ENCODE measurements at regions not wholly inside any gene's neighbourhood (a gene's known extent, or its start where the extent isn't known, plus 50 kb on each side); places are given as distances from the start of the nearest gene placed in this dataset.

DNA sequence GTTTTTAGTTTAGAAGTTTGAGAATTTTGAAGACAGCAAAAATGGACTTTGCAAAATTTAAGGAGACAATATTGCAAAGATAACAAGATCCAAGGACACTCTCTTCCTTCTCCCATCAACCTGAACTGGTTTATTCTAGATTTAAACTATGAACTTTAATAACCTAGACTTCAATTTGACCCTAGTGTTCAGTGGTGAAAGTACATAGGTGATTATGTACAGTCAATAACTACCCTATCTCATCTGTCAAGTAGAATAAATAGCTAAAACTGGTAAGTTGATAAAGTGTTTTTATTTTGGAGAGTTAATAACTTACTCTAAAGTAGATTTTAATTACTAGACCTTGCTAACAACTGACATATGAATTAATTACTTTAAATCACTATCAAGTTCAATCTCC, 52.9 kb upstream of the NFE2L2 start:
- ChIA-PET RAD21 (ENCODE audit: low non-redundant PET in 1 of 2, low total read pairs in 2 of 2, uncharacterized antibody in 2 of 2, unreplicated experiment in 2 of 2) (no interaction called here), CTCF (no interaction called here), POLR2A (no interaction called here)
- Histone ChIP-seq H3K9me2 (ENCODE audit: insufficient read depth) (no peaks in the 10 kb centered on the region), H3K4me3 (replicated peaks in 1 of 2; ENCODE audit: low read depth in 1 of 2, low read length in 2 of 2) (no peak overlapping the region), H3K9ac (ENCODE audit: low read length) (no peak overlapping the region), H3K4me2 (ENCODE audit: low read length) (no peak overlapping the region), H3K27me3 (ENCODE audit: insufficient read depth, low read length) (no peaks in the 10 kb centered on the region), H3K4me1 (ENCODE audit: control insufficient read depth in 1 of 2, insufficient read depth in 2 of 2, low read length in 2 of 2) (no peaks in the 10 kb centered on the region), H3K36me3 (ENCODE audit: control insufficient read depth in 1 of 2, insufficient read depth in 2 of 2, low read length in 2 of 2) (no peaks in the 10 kb centered on the region), H2AFZ (ENCODE audit: low read depth, low read length, poor library complexity, severe bottlenecking) (no peak overlapping the region), H3K9me3 (ENCODE audit: control insufficient read depth in 1 of 2, insufficient read depth in 1 of 2, low read depth in 1 of 2, low read length in 2 of 2) (no peaks in the 10 kb centered on the region), H3K79me2 (ENCODE audit: insufficient read depth, low read length) (no peaks in the 10 kb centered on the region), H3K27ac (ENCODE audit: low read depth, low read length) (no peak overlapping the region), H4K20me1 (ENCODE audit: insufficient read depth) (no peaks in the 10 kb centered on the region)
- ATAC-seq, result no peak
- BruUV-seq (replicated peaks), result no TSS peak
- no peak for TF ChIP-seq ELF1 (IDR thresholded peaks at IDR 0.05; ENCODE audit: borderline replicate concordance, low read depth)
- TF ChIP-seq JUND (IDR thresholded peaks at IDR 0.05), result no peak
- no peak for TF ChIP-seq POLR2AphosphoS5 (IDR thresholded peaks at IDR 0.05; ENCODE audit: low read depth, low read length)
- TF ChIP-seq EGR1 (IDR thresholded peaks at IDR 0.05; ENCODE audit: low read depth), result no peak
- no peak for TF ChIP-seq SIN3A (IDR thresholded peaks at IDR 0.05; ENCODE audit: low read depth)
- TF ChIP-seq, protein P1, sequence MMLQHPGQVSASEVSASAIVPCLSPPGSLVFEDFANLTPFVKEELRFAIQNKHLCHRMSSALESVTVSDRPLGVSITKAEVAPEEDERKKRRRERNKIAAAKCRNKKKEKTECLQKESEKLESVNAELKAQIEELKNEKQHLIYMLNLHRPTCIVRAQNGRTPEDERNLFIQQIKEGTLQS (IDR thresholded peaks at IDR 0.05), result no peak
- TF ChIP-seq EZH2 (IDR thresholded peaks at IDR 0.05), result no peak
- TF ChIP-seq ZNF274 (IDR thresholded peaks at IDR 0.05; ENCODE audit: low read depth, low read length), result no peak
- TF ChIP-seq ZFX (IDR thresholded peaks at IDR 0.05), result no peak
- TF ChIP-seq, protein P2, sequence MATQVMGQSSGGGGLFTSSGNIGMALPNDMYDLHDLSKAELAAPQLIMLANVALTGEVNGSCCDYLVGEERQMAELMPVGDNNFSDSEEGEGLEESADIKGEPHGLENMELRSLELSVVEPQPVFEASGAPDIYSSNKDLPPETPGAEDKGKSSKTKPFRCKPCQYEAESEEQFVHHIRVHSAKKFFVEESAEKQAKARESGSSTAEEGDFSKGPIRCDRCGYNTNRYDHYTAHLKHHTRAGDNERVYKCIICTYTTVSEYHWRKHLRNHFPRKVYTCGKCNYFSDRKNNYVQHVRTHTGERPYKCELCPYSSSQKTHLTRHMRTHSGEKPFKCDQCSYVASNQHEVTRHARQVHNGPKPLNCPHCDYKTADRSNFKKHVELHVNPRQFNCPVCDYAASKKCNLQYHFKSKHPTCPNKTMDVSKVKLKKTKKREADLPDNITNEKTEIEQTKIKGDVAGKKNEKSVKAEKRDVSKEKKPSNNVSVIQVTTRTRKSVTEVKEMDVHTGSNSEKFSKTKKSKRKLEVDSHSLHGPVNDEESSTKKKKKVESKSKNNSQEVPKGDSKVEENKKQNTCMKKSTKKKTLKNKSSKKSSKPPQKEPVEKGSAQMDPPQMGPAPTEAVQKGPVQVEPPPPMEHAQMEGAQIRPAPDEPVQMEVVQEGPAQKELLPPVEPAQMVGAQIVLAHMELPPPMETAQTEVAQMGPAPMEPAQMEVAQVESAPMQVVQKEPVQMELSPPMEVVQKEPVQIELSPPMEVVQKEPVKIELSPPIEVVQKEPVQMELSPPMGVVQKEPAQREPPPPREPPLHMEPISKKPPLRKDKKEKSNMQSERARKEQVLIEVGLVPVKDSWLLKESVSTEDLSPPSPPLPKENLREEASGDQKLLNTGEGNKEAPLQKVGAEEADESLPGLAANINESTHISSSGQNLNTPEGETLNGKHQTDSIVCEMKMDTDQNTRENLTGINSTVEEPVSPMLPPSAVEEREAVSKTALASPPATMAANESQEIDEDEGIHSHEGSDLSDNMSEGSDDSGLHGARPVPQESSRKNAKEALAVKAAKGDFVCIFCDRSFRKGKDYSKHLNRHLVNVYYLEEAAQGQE (IDR thresholded peaks at IDR 0.05; ENCODE audit: low read depth), result no peak
- no peak for TF ChIP-seq SRF (IDR thresholded peaks at IDR 0.05; ENCODE audit: low read depth)
- TF ChIP-seq, protein P3, sequence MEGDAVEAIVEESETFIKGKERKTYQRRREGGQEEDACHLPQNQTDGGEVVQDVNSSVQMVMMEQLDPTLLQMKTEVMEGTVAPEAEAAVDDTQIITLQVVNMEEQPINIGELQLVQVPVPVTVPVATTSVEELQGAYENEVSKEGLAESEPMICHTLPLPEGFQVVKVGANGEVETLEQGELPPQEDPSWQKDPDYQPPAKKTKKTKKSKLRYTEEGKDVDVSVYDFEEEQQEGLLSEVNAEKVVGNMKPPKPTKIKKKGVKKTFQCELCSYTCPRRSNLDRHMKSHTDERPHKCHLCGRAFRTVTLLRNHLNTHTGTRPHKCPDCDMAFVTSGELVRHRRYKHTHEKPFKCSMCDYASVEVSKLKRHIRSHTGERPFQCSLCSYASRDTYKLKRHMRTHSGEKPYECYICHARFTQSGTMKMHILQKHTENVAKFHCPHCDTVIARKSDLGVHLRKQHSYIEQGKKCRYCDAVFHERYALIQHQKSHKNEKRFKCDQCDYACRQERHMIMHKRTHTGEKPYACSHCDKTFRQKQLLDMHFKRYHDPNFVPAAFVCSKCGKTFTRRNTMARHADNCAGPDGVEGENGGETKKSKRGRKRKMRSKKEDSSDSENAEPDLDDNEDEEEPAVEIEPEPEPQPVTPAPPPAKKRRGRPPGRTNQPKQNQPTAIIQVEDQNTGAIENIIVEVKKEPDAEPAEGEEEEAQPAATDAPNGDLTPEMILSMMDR (IDR thresholded peaks at IDR 0.05 in 2 of 3, conservative IDR thresholded peaks at IDR 0.05 in 1 of 3; ENCODE audit: borderline replicate concordance in 1 of 3, insufficient read depth in 1 of 3, low read depth in 2 of 3, low read length in 2 of 3), result no peak; a peak in 1 of 6 replicates
- no peak for TF ChIP-seq POLR2A (IDR thresholded peaks at IDR 0.05; ENCODE audit: borderline replicate concordance, extremely low read depth, insufficient read depth, insufficient read length)
- no peak for DNase-seq (ENCODE audit: low read depth, low spot score)
- intact Hi-C loops (cut with micrococcal nuclease), result no loop called here

All from HCT116 (cell line).